HCT116 (cell line): ENCODE measurements at regions not wholly inside any gene's neighbourhood (a gene's known extent, or its start where the extent isn't known, plus 50 kb on each side); places are given as distances from the start of the nearest gene placed in this dataset.

ENCODE experiments used
- ATAC-seq: fragments of 200-7000 bp; cut with Tn5 transposase; 2 replicates; pipeline ENCODE4 v1.9.1; 2020; ENCODE audit warnings: mild to moderate bottlenecking, moderate library complexity
- BruUV-seq: library from RNA; stranded (reverse); fragments of 400-500 nt; replicated peaks from 2 replicates; lab custom pipeline; 2021; lab: Mats Ljungman, UMichigan
- CTCF ChIA-PET: fragments of 300-600 bp; sonication (Branson Sonifier 250); formaldehyde crosslinking; loops from one replicate; lab custom pipeline; 2021; ENCODE audit warnings: antibody characterized with exemption; lab: Charles Lee
- POLR2A ChIA-PET: fragments of 300-600, 350-600 bp; sonication (Branson Sonifier 250); formaldehyde crosslinking; loops from one replicate; lab custom pipeline; 2021; ENCODE audit warnings: antibody characterized with exemption; lab: Charles Lee
- RAD21 ChIA-PET, 2 experiments: fragments of 300-600 bp; sonication (Branson Sonifier 250); formaldehyde crosslinking; loops; one replicate each; lab custom pipeline; 2023; ENCODE audit warnings: low total read pairs in 2 of 2; ENCODE audit not compliant: uncharacterized antibody in 2 of 2, unreplicated experiment in 2 of 2, low non-redundant PET in 1 of 2; lab: Charles Lee
- DNase-seq: peaks from one replicate; pipeline ENCODE4 v3.0.0-alpha.2; 2010; ENCODE audit warnings: low read depth, low spot score
- H2AFZ ChIP-seq: fragments of 200-600 bp; shearing (Covaris generic), sonication (generic); 2 replicates; pipeline ENCODE4 v1.6.1; 2017; ENCODE audit warnings: low read depth, mixed run types, mixed read lengths, antibody characterized with exemption, low read length; ENCODE audit not compliant: poor library complexity, severe bottlenecking
- H3K27ac ChIP-seq: 2 replicates; pipeline ENCODE4 v1.5.1; 2012; ENCODE audit warnings: low read depth, low read length
- H3K27me3 ChIP-seq: fragments of 200-600 bp; sonication (generic); 2 replicates; pipeline ENCODE4 v1.6.1; 2016; ENCODE audit warnings: mixed run types, low read length, mixed read lengths; ENCODE audit not compliant: insufficient read depth
- H3K36me3 ChIP-seq, 2 experiments: fragments of 200-500 bp in 1 of 2; fragments of 200-600 bp in 1 of 2; sonication (Bioruptor generic) in 1 of 2; sonication (generic) in 1 of 2; 2 replicates each; pipeline versions ENCODE4 v1.5.1 to v1.6.1; 2014 to 2016; ENCODE audit warnings: low read length in 2 of 2, inconsistent platforms in 1 of 2, mixed read lengths in 1 of 2, mixed run types in 1 of 2; ENCODE audit not compliant: insufficient read depth in 2 of 2, control insufficient read depth in 1 of 2
- H3K4me1 ChIP-seq, 2 experiments: fragments of 200-600 bp in 1 of 2; sonication (generic) in 1 of 2; 2 replicates each; pipeline versions ENCODE4 v1.5.1 to v1.6.1; 2012 to 2017; ENCODE audit warnings: low read length in 2 of 2, inconsistent platforms in 1 of 2, mild to moderate bottlenecking in 1 of 2, mixed read lengths in 1 of 2, mixed run types in 1 of 2, moderate library complexity in 1 of 2; ENCODE audit not compliant: insufficient read depth in 2 of 2, control insufficient read depth in 1 of 2
- H3K4me2 ChIP-seq: fragments of 200-600 bp; sonication (generic); 2 replicates; pipeline ENCODE4 v1.6.1; 2017; ENCODE audit warnings: mixed run types, low read length, mixed read lengths
- H3K4me3 ChIP-seq, 2 experiments: fragments of 200-600 bp in 1 of 2; sonication (generic) in 1 of 2; replicated peaks in 1 of 2; 2 replicates each; pipeline ENCODE4 v1.5.1; 2011 to 2016; ENCODE audit warnings: low read length in 2 of 2, control low read depth in 1 of 2, low read depth in 1 of 2, mild to moderate bottlenecking in 1 of 2, mixed read lengths in 1 of 2, mixed run types in 1 of 2
- H3K79me2 ChIP-seq: fragments of 200-600 bp; sonication (generic); 2 replicates; pipeline ENCODE4 v1.6.1; 2017; ENCODE audit warnings: mild to moderate bottlenecking, mixed run types, low read length, moderate library complexity, mixed read lengths; ENCODE audit not compliant: insufficient read depth
- H3K9ac ChIP-seq: fragments of 200-600 bp; sonication (generic); 2 replicates; pipeline ENCODE4 v1.6.1; 2016; ENCODE audit warnings: low read length, mixed read lengths
- H3K9me2 ChIP-seq: fragments of 200-600 bp; sonication (generic), shearing (Covaris generic); 2 replicates; pipeline ENCODE4 v1.6.1; 2017; ENCODE audit warnings: mixed run types, mild to moderate bottlenecking, moderate library complexity; ENCODE audit not compliant: insufficient read depth
- H3K9me3 ChIP-seq, 2 experiments: fragments of 200-500 bp in 1 of 2; fragments of 200-600 bp in 1 of 2; sonication (Bioruptor generic) in 1 of 2; sonication (generic) in 1 of 2; 2 replicates each; pipeline ENCODE4 v1.6.1; 2014 to 2017; ENCODE audit warnings: low read length in 2 of 2, mixed read lengths in 2 of 2, inconsistent platforms in 1 of 2, low read depth in 1 of 2, mild to moderate bottlenecking in 1 of 2, mixed run types in 1 of 2, moderate library complexity in 1 of 2; ENCODE audit not compliant: control insufficient read depth in 1 of 2, insufficient read depth in 1 of 2
- H4K20me1 ChIP-seq: fragments of 200-600 bp; sonication (generic), shearing (Covaris generic); 2 replicates; pipeline ENCODE4 v1.6.1; 2017; ENCODE audit warnings: mixed run types, mild to moderate bottlenecking, moderate library complexity; ENCODE audit not compliant: insufficient read depth
- CTCF ChIP-seq, 3 experiments: fragments of 200-600 bp in 1 of 3; sonication (generic) in 1 of 3; IDR thresholded peaks in 2 of 3; conservative IDR thresholded peaks in 1 of 3; 2 replicates each; pipeline ENCODE4 v1.5.1; 2012 to 2017; ENCODE audit warnings: low read depth in 2 of 3, low read length in 2 of 3, antibody characterized with exemption in 1 of 3, borderline replicate concordance in 1 of 3, control low read depth in 1 of 3, mild to moderate bottlenecking in 1 of 3, mixed read lengths in 1 of 3, mixed run types in 1 of 3, moderate library complexity in 1 of 3; ENCODE audit not compliant: insufficient read depth in 1 of 3
- ELF1 ChIP-seq: IDR thresholded peaks from 2 replicates; pipeline ENCODE4 v1.6.1; 2012; ENCODE audit warnings: low read depth, borderline replicate concordance
- EZH2phosphoT487 ChIP-seq: fragments of 200-600 bp; IDR thresholded peaks from 2 replicates; pipeline ENCODE4 v1.6.1; 2018; ENCODE audit warnings: antibody characterized with exemption, borderline replicate concordance
- FOSL1 ChIP-seq: IDR thresholded peaks from 2 replicates; pipeline ENCODE4 v1.6.1; 2012; ENCODE audit warnings: low read depth
- JUND ChIP-seq: IDR thresholded peaks from 2 replicates; pipeline ENCODE4 v1.6.1; 2012
- POLR2A ChIP-seq: IDR thresholded peaks from 2 replicates; pipeline ENCODE4 v1.7.0; 2011; ENCODE audit warnings: borderline replicate concordance; ENCODE audit not compliant: insufficient read depth, insufficient read length; ENCODE audit errors: extremely low read depth
- POLR2AphosphoS5 ChIP-seq: IDR thresholded peaks from 2 replicates; pipeline ENCODE4 v1.6.1; 2011; ENCODE audit warnings: mild to moderate bottlenecking, low read depth, low read length, moderate library complexity
- REST ChIP-seq: IDR thresholded peaks from 2 replicates; pipeline ENCODE4 v1.6.1; 2012; ENCODE audit warnings: low read depth
- SIN3A ChIP-seq: IDR thresholded peaks from 2 replicates; pipeline ENCODE4 v1.6.1; 2012; ENCODE audit warnings: low read depth
- SP1 ChIP-seq: IDR thresholded peaks from 2 replicates; pipeline ENCODE4 v1.6.1; 2012; ENCODE audit warnings: low read depth
- TCF7L2 ChIP-seq: IDR thresholded peaks from 2 replicates; pipeline ENCODE4 v1.7.0; 2011; ENCODE audit warnings: borderline replicate concordance, inconsistent platforms; ENCODE audit not compliant: insufficient read depth, insufficient read length; ENCODE audit errors: extremely low read depth
- YY1 ChIP-seq: IDR thresholded peaks from 2 replicates; pipeline ENCODE4 v1.6.1; 2011; ENCODE audit warnings: low read length, low read depth, moderate library complexity, mild to moderate bottlenecking; ENCODE audit not compliant: insufficient replicate concordance; ENCODE audit errors: extremely low read depth
- ZBTB33 ChIP-seq: IDR thresholded peaks from 2 replicates; pipeline ENCODE4 v1.6.1; 2011; ENCODE audit warnings: mild to moderate bottlenecking, low read length, moderate library complexity; ENCODE audit not compliant: insufficient replicate concordance; ENCODE audit errors: extremely low read depth
- ZFX ChIP-seq: fragments of 450-650 bp; IDR thresholded peaks from 2 replicates; pipeline ENCODE4 v1.6.1; 2017
- ZNF274 ChIP-seq: fragments of 200-500 bp; sonication (Bioruptor generic); IDR thresholded peaks from 2 replicates; pipeline ENCODE4 v1.6.1; 2014; ENCODE audit warnings: mild to moderate bottlenecking, low read depth, low read length, inconsistent platforms
- intact Hi-C: fragments of 100-400 bp; cut with micrococcal nuclease; formaldehyde crosslinking; loops from 2 replicates; pipeline ENCODE4 v1.10.0; 2022

- no TSS peak for BruUV-seq
- Histone ChIP-seq H3K9me3 (no peaks in the 10 kb centered on the region), H3K27ac (no peak overlapping the region), H3K4me2 (no peak overlapping the region), H3K4me3 (no peak overlapping the region), H3K79me2 (no peaks in the 10 kb centered on the region), H3K4me1 (no peaks in the 10 kb centered on the region), H3K36me3 (no peaks in the 10 kb centered on the region), H3K27me3 (peaks cover 71% of the 10 kb centered on the region), H3K9ac (no peak overlapping the region), H3K9me2 (no peaks in the 10 kb centered on the region), H4K20me1 (no peaks in the 10 kb centered on the region), H2AFZ (no peak overlapping the region)
- DNase-seq (no peak), ATAC-seq (no peak)
- POLR2A ChIA-PET: no interaction called here
- CTCF ChIA-PET: no interaction called here
- no peak for TF ChIP-seq ZFX
- TF ChIP-seq POLR2A: no peak
- TF ChIP-seq JUND: no peak
- no peak for TF ChIP-seq POLR2AphosphoS5
- no peak for TF ChIP-seq TCF7L2
- no peak for TF ChIP-seq SIN3A
- TF ChIP-seq ELF1: no peak
- TF ChIP-seq FOSL1: no peak
- no peak for TF ChIP-seq SP1
- no peak for TF ChIP-seq ZBTB33
- no peak for TF ChIP-seq YY1
- no peak for TF ChIP-seq ZNF274
- no peak for TF ChIP-seq EZH2phosphoT487
- no peak for TF ChIP-seq REST
- no peak for TF ChIP-seq CTCF (IDR thresholded peaks at IDR 0.05 in 2 of 3, conservative IDR thresholded peaks at IDR 0.05 in 1 of 3; ENCODE audit: borderline replicate concordance in 1 of 3, insufficient read depth in 1 of 3, low read depth in 2 of 3, low read length in 2 of 3)
- RAD21 ChIA-PET: no interaction called here
- intact Hi-C loops: no loop called here
Measured at GRCh38 chr22:26907366-26907765, 250.0 kb downstream of the MIAT start.
